ENCODE measurements at regions not wholly inside any gene's neighbourhood (a gene's known extent, or its start where the extent isn't known, plus 50 kb on each side); places are given as distances from the start of the nearest gene placed in this dataset.

GRCh38 chr7:45390731-45391130 is 183.4 kb upstream of the ADCY1 start:
- TF ChIP-seq YY1 (IDR thresholded peaks at IDR 0.05; ENCODE audit: low read depth) (no peak), MAX (IDR thresholded peaks at IDR 0.05) (no peak), TEAD4 (IDR thresholded peaks at IDR 0.05) (no peak), RAD21 (IDR thresholded peaks at IDR 0.05; ENCODE audit: low read depth) (no peak), CREB1 (IDR thresholded peaks at IDR 0.05; ENCODE audit: low read depth) (no peak), REST (IDR thresholded peaks at IDR 0.05; ENCODE audit: low read depth) (no peak), FOXM1 (IDR thresholded peaks at IDR 0.05; ENCODE audit: borderline replicate concordance, low read depth) (no peak), EP300 (IDR thresholded peaks at IDR 0.05; ENCODE audit: borderline replicate concordance) (no peak), TAF1 (IDR thresholded peaks at IDR 0.05; ENCODE audit: low read depth) (no peak), NFIC (IDR thresholded peaks at IDR 0.05) (no peak), USF1 (IDR thresholded peaks at IDR 0.05) (no peak), CEBPB (IDR thresholded peaks at IDR 0.05) (no peak), TCF12 (IDR thresholded peaks at IDR 0.05; ENCODE audit: low read depth) (no peak), ZBTB7A (IDR thresholded peaks at IDR 0.05; ENCODE audit: low read depth) (no peak)

Measured in Ishikawa (cell line).